GM20000 (cell line): ENCODE measurements at regions not wholly inside any gene's neighbourhood (a gene's known extent, or its start where the extent isn't known, plus 50 kb on each side); places are given as distances from the start of the nearest gene placed in this dataset.

Source experiments
- DNase-seq: peaks from one replicate; pipeline ENCODE4 v3.0.0; 2012; ENCODE audit warnings: low spot score
- CTCF ChIP-seq: IDR thresholded peaks from 2 replicates; pipeline ENCODE4 v1.5.1; 2012; ENCODE audit warnings: mild to moderate bottlenecking, control low read depth; ENCODE audit errors: extremely low read depth, missing control alignments

GRCh38 chr12:126390969-126391566, 1325.8 kb downstream of the AACS start:
- TF ChIP-seq CTCF = no peak
- DNase-seq = no peak

- TF ChIP-seq CTCF = no peak
- no peak for DNase-seq
These were observed 1331.3 kb downstream of the AACS start for GRCh38 chr12:126396536-126396935.

GRCh38 chr12:126397071-126397581, 1331.9 kb downstream of the AACS start:
- no peak for TF ChIP-seq CTCF
- no peak for DNase-seq

GRCh38 chr12:126397660-126398059, 1332.4 kb downstream of the AACS start:
- no peak for TF ChIP-seq CTCF
- no peak for DNase-seq

GRCh38 chr12:126400831-126401230, 1335.6 kb downstream of the AACS start:
- no peak for TF ChIP-seq CTCF
- DNase-seq = no peak

- TF ChIP-seq CTCF = no peak
- DNase-seq = no peak
These were observed 1339.2 kb downstream of the AACS start for GRCh38 chr12:126404293-126404881.

GRCh38 chr12:126418400-126418799, 1353.2 kb downstream of the AACS start:
- DNase-seq = no peak
- TF ChIP-seq CTCF = no peak
